Skin epidermis (tissue), 12 donors: ENCODE measurements at regions not wholly inside any gene's neighbourhood (a gene's known extent, or its start where the extent isn't known, plus 50 kb on each side); places are given as distances from the start of the nearest gene placed in this dataset.
A peak's percentile ranks its signal among the peaks of the same experiment; 100 is the strongest.

ENCODE experiments used
- H3K27ac ChIP-seq, 21 experiments: fragments of 200-600 bp; sonication (generic) in 11 of 21; one replicate each; pipeline ENCODE4 v1.5.0; 2020; ENCODE audit warnings: mild to moderate bottlenecking in 3 of 21, inconsistent platforms in 2 of 21, moderate library complexity in 2 of 21
- H3K4me3 ChIP-seq, 7 experiments: fragments of 200-600 bp; sonication (generic) in 2 of 7; one replicate each; pipeline ENCODE4 v1.5.0; 2020; ENCODE audit warnings: inconsistent platforms in 2 of 7, mild to moderate bottlenecking in 2 of 7, moderate library complexity in 1 of 7

- no peak overlapping the region for H3K4me3 ChIP-seq
- H3K27ac ChIP-seq, result peak overlapping the region in 1 of 21 experiments; percentile 29
Observed at GRCh38 chr1:25106976-25107642, 125.2 kb downstream of the SYF2 start.

GRCh38 chr1:25106352-25106751, 126.0 kb downstream of the SYF2 start:
- H3K4me3 ChIP-seq, result no peak overlapping the region
- no peak overlapping the region for H3K27ac ChIP-seq

GRCh38 chr1:25105836-25106235, 126.5 kb downstream of the SYF2 start:
- no peak overlapping the region for H3K27ac ChIP-seq

GRCh38 chr1:25104932-25105561, 127.3 kb downstream of the SYF2 start:
- H3K27ac ChIP-seq, result no peak overlapping the region

More at GRCh38 chr1:25105836-25106235, 126.5 kb downstream of the SYF2 start:
- no peak overlapping the region for H3K4me3 ChIP-seq

GRCh38 chr1:25103164-25103795, 129.0 kb downstream of the SYF2 start:
- no peak overlapping the region for H3K4me3 ChIP-seq
- no peak overlapping the region for H3K27ac ChIP-seq

More at GRCh38 chr1:25104932-25105561, 127.3 kb downstream of the SYF2 start:
- H3K4me3 ChIP-seq, result no peak overlapping the region

- Histone ChIP-seq H3K4me3 (no peak overlapping the region), H3K27ac (peak overlapping the region in 1 of 21 experiments; percentile 69)
Observed at GRCh38 chr1:25100151-25100833, 132.0 kb downstream of the SYF2 start.

GRCh38 chr1:25099343-25099951, 132.9 kb downstream of the SYF2 start:
- no peak overlapping the region for H3K4me3 ChIP-seq
- peak overlapping the region in 5 of 21 experiments; percentile 8 to 69 (median 16) for H3K27ac ChIP-seq

- Histone ChIP-seq H3K4me3 (no peak overlapping the region), H3K27ac (peak overlapping the region in 5 of 21 experiments; percentile 5 to 69 (median 16))
Observed at GRCh38 chr1:25098717-25099116, 133.6 kb downstream of the SYF2 start.

GRCh38 chr1:25096307-25097150, 135.8 kb downstream of the SYF2 start:
- Histone ChIP-seq H3K4me3 (no peak overlapping the region), H3K27ac (peak overlapping the region in 1 of 21 experiments; percentile 86)

- Histone ChIP-seq H3K27ac (peak overlapping the region in 1 of 21 experiments; percentile 86), H3K4me3 (no peak overlapping the region)
Observed at GRCh38 chr1:25095635-25096200, 136.6 kb downstream of the SYF2 start.

- Histone ChIP-seq H3K27ac (peak overlapping the region in 1 of 21 experiments; percentile 10), H3K4me3 (no peak overlapping the region)
Observed at GRCh38 chr1:25094995-25095394, 137.3 kb downstream of the SYF2 start.

GRCh38 chr1:25094229-25094628, 138.1 kb downstream of the SYF2 start:
- no peak overlapping the region for H3K27ac ChIP-seq
- H3K4me3 ChIP-seq, result no peak overlapping the region

GRCh38 chr1:25091658-25092057, 140.6 kb downstream of the SYF2 start:
- Histone ChIP-seq H3K4me3 (no peak overlapping the region), H3K27ac (no peak overlapping the region)

GRCh38 chr1:25090707-25091422, 141.4 kb downstream of the SYF2 start:
- Histone ChIP-seq H3K27ac (no peak overlapping the region), H3K4me3 (no peak overlapping the region)

GRCh38 chr1:25089772-25090171, 142.5 kb downstream of the SYF2 start:
- H3K27ac ChIP-seq, result no peak overlapping the region
- no peak overlapping the region for H3K4me3 ChIP-seq

- Histone ChIP-seq H3K4me3 (no peak overlapping the region), H3K27ac (no peak overlapping the region)
Observed at GRCh38 chr1:25088946-25089345, 143.4 kb downstream of the SYF2 start.

- Histone ChIP-seq H3K27ac (no peak overlapping the region), H3K4me3 (no peak overlapping the region)
Observed at GRCh38 chr1:25088180-25088701, 144.1 kb downstream of the SYF2 start.
